GM10266 (cell line): ENCODE measurements at regions not wholly inside any gene's neighbourhood (a gene's known extent, or its start where the extent isn't known, plus 50 kb on each side); places are given as distances from the start of the nearest gene placed in this dataset.

Experiments used
- DNase-seq: peaks from one replicate; pipeline ENCODE4 v3.0.0; 2012; ENCODE audit errors: extremely low spot score
- CTCF ChIP-seq: IDR thresholded peaks from 2 replicates; pipeline ENCODE4 v1.5.1; 2012; ENCODE audit warnings: mild to moderate bottlenecking, low read depth; ENCODE audit not compliant: control insufficient read depth, insufficient read depth; ENCODE audit errors: missing control alignments

DNA sequence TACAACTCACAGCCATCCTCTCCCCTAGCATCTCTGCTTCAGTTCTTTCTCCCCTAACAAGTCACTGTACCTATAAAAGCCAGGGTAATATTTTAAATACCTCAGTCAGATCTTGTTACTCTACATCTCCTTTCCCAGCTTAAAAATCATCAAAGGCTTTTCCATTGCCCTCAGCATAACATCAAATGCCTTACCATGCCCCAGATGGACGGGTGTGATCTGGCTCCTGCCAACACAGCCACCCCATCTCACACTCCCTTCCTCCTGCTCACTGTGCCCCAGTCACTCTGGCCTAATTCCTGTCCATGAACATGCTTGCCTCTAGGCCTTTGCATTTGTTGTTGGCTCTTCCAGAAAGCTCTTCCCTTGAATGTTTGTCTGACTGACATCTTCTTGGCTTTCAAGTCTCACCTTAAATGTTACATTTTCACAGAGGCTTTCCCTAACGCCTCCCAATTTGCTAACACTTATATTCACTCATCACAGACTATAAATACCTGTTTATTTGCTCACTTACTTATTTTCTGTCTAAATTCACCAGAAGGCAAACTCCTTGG lies 640.9 kb downstream of the NYAP2 start:
- TF ChIP-seq CTCF: no peak
- DNase-seq: no peak

DNA sequence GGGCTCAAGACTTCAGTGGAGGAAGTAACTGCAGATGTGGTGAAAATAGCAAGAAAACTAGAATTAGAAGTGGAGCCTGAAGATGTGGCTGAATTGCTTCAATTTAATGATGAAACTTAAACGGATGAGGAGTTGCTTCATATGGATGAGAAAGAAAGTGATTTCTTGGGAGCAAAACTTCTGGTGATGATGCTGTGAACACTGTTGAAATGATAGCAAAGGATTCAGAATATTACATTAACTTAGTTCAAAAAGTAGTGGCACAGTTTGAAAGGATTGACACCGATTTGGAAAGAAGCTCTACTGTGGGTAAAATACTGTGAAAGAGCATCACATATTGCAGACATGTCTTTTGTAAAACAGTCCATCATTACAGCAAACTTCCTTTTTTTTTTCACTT lies 638.0 kb downstream of the NYAP2 start:
- no peak for DNase-seq
- no peak for TF ChIP-seq CTCF

DNA sequence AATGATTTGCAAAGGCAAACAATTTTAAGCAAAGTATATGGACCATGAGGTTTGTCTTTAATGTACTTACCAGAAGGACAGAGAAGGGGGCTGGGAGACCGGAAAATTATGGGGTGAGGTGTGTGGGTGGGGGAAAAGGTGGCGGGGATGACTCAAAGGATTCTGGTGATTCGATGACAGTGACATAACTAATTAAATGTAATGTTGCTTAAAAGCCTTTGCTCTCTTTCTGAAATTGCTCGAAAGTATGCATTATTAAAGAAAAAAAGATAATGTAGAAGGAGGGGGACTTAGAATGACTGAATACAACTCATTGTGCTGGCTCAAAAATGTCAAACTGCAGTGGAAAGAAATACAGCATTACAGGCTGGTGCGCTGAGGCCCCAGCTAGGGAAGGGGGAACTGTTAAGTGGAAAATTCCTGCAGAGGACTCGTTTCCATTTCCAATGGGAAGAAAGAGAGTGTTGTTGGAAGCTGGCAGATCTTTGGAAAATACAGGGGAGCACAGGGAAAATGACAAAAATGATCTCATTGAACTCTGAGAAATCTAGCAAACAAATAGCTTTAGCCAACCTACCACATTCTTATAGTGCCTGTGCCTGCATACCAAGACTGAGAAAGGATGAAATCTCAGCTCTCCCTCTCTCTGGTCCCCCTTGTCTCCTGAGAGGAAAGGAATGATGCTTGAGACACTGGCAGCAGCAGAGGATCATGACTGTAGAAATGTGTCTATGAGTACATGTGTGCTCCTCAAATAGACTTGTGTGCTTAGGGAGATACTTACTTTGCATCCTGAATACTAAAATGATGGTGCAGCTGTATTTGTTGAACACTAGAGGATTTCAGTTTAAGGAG lies 632.4 kb downstream of the NYAP2 start:
- DNase-seq: no peak
- no peak for TF ChIP-seq CTCF

DNA sequence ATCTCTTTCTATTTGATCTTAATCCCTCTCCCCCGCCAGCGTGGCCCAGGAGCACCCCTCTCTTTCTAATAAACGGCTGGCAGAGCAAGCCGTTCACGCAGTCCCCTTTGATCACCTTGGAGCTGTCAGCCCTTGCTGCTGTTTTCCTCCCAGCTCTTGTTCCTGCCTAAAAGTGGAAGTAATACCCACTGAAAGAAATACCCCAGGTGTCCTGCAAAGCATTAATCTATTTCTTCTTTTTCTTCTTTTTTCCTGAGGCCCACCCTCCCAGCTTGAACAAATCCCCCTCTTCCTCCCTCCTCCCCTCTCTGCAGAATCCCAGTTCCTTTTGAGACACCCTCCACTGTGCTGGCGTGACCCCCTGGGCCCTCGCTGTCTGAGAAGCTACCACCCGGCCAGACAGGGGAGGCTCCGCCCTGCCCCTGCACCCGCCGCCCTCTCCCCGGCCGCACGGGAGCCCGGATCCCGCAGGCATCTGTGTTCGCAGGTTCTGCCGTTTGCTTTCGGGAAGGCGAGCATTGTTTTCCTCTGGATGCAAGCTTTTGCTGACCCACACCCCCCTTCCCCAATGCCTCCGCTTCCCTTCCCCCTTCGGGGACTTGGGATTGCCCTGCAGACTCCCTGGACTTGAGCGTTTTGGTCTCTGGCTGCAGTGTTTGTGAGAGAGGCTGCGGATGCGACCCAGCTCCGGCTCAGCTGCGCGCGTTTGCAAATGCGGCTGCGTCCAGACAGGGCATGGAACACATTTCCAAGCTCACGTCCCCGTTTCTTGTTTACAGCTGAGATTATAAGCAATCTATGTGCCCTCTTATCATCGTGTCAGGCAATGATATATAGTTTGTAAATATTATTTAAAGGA lies 631.5 kb downstream of the NYAP2 start:
- no peak for TF ChIP-seq CTCF
- DNase-seq: no peak

DNA sequence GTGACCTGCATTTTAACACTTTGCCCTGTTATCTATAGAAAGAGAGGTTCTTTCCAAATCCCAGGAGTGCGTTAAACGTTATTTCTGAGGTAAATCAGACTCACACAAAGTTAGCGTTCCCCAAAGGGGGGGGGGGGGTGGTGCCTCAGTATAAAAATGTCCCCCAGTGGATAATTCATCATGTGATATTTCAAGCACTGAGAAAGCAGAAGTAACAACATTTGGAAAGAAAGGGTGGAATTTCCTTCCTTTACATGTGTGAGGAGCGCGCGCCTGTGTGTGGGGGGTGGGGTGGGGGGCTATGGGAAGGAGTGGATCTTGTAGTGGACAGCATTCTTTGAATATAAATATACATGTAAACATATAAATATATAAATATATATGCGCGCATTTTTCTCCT lies 630.9 kb downstream of the NYAP2 start:
- no peak for DNase-seq

DNA sequence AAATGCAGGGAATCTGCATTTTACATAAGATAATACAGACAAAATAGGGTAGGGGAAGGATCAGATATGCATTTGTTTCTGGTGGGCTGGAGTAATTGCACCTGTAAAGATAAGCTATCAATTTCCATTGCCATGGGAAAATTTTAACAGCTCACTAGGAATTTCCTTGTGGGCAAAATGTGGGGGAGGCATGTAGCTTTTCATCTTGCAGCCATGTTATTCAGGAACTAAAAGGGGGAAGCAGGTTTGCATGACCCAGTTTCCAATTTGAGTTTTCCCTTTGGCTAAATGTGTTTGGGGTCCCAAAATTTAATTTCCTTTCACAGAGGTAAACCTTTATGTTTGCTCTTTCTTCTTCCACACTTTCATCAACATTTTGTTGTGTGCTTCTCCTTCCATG lies 624.4 kb downstream of the NYAP2 start:
- no peak for DNase-seq
- no peak for TF ChIP-seq CTCF

More for the DNA sequence above, 630.9 kb downstream of the NYAP2 start:
- TF ChIP-seq CTCF: no peak
